ENCODE measurements at regions not wholly inside any gene's neighbourhood (a gene's known extent, or its start where the extent isn't known, plus 50 kb on each side); places are given as distances from the start of the nearest gene placed in this dataset.
"Not testable (repeated sequence)": the region's sequence is repeated elsewhere in the genome, so short reads cannot be mapped to it uniquely, and the experiment has no call there.

GRCh38 chr2:113351375-113352355, 72.9 kb upstream of the PAX8 start:
- DNase-seq (ENCODE audit: low spot score) = no peak
- TF ChIP-seq EZH2phosphoT487 (IDR thresholded peaks at IDR 0.05; ENCODE audit: low read depth, severe bottlenecking, unreplicated experiment) = no peak
- TF ChIP-seq CTCF (IDR thresholded peaks at IDR 0.05; ENCODE audit: poor library complexity) = no peak
- no peak for TF ChIP-seq EZH2 (IDR thresholded peaks at IDR 0.05; ENCODE audit: borderline replicate concordance)

GRCh38 chr2:113343800-113344199, 65.1 kb upstream of the PAX8 start:
- 92% methylated on average over 1 of the region's 1 CpG for WGBS (ENCODE audit: low lambda C conversion rate, missing lambda C conversion rate)
- H3K4me2 ChIP-seq = not testable (repeated sequence)

More at GRCh38 chr2:113351375-113352355, 72.9 kb upstream of the PAX8 start:
- WGBS (ENCODE audit: low lambda C conversion rate, missing lambda C conversion rate) = 83% methylated on average over 8 of the region's 8 CpGs
- H3K4me3 ChIP-seq = no peak overlapping the region
- no peaks in the 10 kb centered on the region for H4K20me1 ChIP-seq (ENCODE audit: insufficient read depth, poor library complexity, severe bottlenecking)
- peaks cover 8% of the 10 kb centered on the region for H3K4me1 ChIP-seq (ENCODE audit: insufficient read depth)
- H2AFZ ChIP-seq = no peak overlapping the region
- no peaks in the 10 kb centered on the region for H3K36me3 ChIP-seq (replicated peaks; ENCODE audit: insufficient read depth, low read depth)
- H3K79me2 ChIP-seq = no peaks in the 10 kb centered on the region
- H3K9me2 ChIP-seq (replicated peaks; ENCODE audit: insufficient read depth) = no peaks in the 10 kb centered on the region
- no peaks in the 10 kb centered on the region for H3K27me3 ChIP-seq
- no peak overlapping the region for H3K27ac ChIP-seq
- H3K4me2 ChIP-seq = no peak overlapping the region
- no peaks in the 10 kb centered on the region for H3K9me3 ChIP-seq (ENCODE audit: low read depth)

DNA sequence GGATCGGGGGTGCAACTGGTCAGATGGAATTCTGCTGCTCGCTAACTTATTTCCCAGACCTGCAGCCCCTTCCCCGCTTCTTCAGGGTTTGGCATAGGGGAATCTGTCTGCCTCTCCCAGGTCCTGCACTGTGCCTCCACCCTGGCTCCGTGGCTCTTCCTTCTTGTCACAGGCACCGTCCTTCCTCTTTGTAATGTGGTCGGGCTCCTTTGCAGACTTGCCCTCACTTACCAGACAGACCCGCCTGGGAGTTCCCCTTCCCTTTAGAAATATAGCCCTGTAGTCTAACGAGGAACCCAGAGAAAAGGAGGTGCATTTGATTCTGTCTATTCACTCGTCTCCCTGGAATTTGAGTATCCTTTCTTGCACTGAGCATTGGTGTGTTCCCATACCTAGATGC, 63.9 kb upstream of the PAX8 start:
- no peak for TF ChIP-seq CTCF (IDR thresholded peaks at IDR 0.05; ENCODE audit: poor library complexity)
- TF ChIP-seq EZH2phosphoT487 (IDR thresholded peaks at IDR 0.05; ENCODE audit: low read depth, severe bottlenecking, unreplicated experiment) = no peak
- no peak for TF ChIP-seq EZH2 (IDR thresholded peaks at IDR 0.05; ENCODE audit: borderline replicate concordance)
- Histone ChIP-seq H4K20me1 (ENCODE audit: insufficient read depth, poor library complexity, severe bottlenecking) (no peaks in the 10 kb centered on the region), H3K79me2 (no peaks in the 10 kb centered on the region), H3K9me2 (replicated peaks; ENCODE audit: insufficient read depth) (no peaks in the 10 kb centered on the region), H3K27me3 (no peaks in the 10 kb centered on the region), H3K4me2 (no peak overlapping the region), H2AFZ (no peak overlapping the region), H3K36me3 (replicated peaks; ENCODE audit: insufficient read depth, low read depth) (no peaks in the 10 kb centered on the region), H3K4me3 (no peak overlapping the region), H3K9me3 (ENCODE audit: low read depth) (no peaks in the 10 kb centered on the region), H3K27ac (no peak overlapping the region), H3K4me1 (ENCODE audit: insufficient read depth) (no peaks in the 10 kb centered on the region)
- WGBS (ENCODE audit: low lambda C conversion rate, missing lambda C conversion rate) = 73% methylated on average over 9 of the region's 9 CpGs
- DNase-seq (ENCODE audit: low spot score) = no peak

More at GRCh38 chr2:113343800-113344199, 65.1 kb upstream of the PAX8 start:
- DNase-seq (ENCODE audit: low spot score); H3K27me3 ChIP-seq; H3K27ac ChIP-seq; H3K9me3 ChIP-seq (ENCODE audit: low read depth); H3K79me2 ChIP-seq; H3K36me3 ChIP-seq (replicated peaks; ENCODE audit: insufficient read depth, low read depth); H4K20me1 ChIP-seq (ENCODE audit: insufficient read depth, poor library complexity, severe bottlenecking); H3K4me3 ChIP-seq; H3K9me2 ChIP-seq (replicated peaks; ENCODE audit: insufficient read depth); H3K4me1 ChIP-seq (ENCODE audit: insufficient read depth); H2AFZ ChIP-seq: not testable (repeated sequence)

GRCh38 chr2:113341870-113342253, 63.1 kb upstream of the PAX8 start:
- H3K9me3 ChIP-seq (ENCODE audit: low read depth); H3K4me2 ChIP-seq; H3K9me2 ChIP-seq (replicated peaks; ENCODE audit: insufficient read depth); H3K79me2 ChIP-seq; DNase-seq (ENCODE audit: low spot score); H3K4me3 ChIP-seq; H3K36me3 ChIP-seq (replicated peaks; ENCODE audit: insufficient read depth, low read depth); H4K20me1 ChIP-seq (ENCODE audit: insufficient read depth, poor library complexity, severe bottlenecking); H3K4me1 ChIP-seq (ENCODE audit: insufficient read depth); H2AFZ ChIP-seq; H3K27ac ChIP-seq; H3K27me3 ChIP-seq: not testable (repeated sequence)
- 76% methylated on average over 3 of the region's 3 CpGs for WGBS (ENCODE audit: low lambda C conversion rate, missing lambda C conversion rate)
